Heart right ventricle (tissue), 16 donors: ENCODE measurements at regions not wholly inside any gene's neighbourhood (a gene's known extent, or its start where the extent isn't known, plus 50 kb on each side); places are given as distances from the start of the nearest gene placed in this dataset.

Experiments
- ATAC-seq, 8 donors: fragments of 200-7000 bp; cut with Tn5 transposase; one replicate each; pipeline ENCODE4 v1.9.1; 2020; ENCODE audit warnings: mild to moderate bottlenecking in 8 of 8, moderate library complexity in 8 of 8, moderate number of reproducible peaks in 1 of 8
- DNase-seq, 2 donors: peaks; one replicate each; pipeline ENCODE4 v3.0.0-alpha.2; 2020
- H3K27ac ChIP-seq, 10 donors: fragments of 200-600 bp; sonication (generic) in 2 of 10; one replicate each; pipeline versions ENCODE4 v1.5.0 to v1.8.0; 2020 to 2022; ENCODE audit warnings: mild to moderate bottlenecking in 3 of 10
- H3K27me3 ChIP-seq, 7 donors: fragments of 200-600 bp; one replicate each; pipeline ENCODE4 v1.8.0; 2021 to 2022; ENCODE audit warnings: mild to moderate bottlenecking in 2 of 7
- H3K36me3 ChIP-seq, 9 donors: fragments of 200-600 bp; sonication (generic) in 1 of 9; one replicate each; pipeline versions ENCODE4 v1.5.0 to v1.8.0; 2020 to 2022; ENCODE audit warnings: mild to moderate bottlenecking in 2 of 9
- H3K4me1 ChIP-seq, 9 donors: fragments of 200-600 bp; sonication (generic) in 1 of 9; one replicate each; pipeline versions ENCODE4 v1.5.0 to v1.8.0; 2020 to 2022; ENCODE audit warnings: mild to moderate bottlenecking in 4 of 9
- H3K4me3 ChIP-seq, 10 donors: fragments of 200-600 bp; sonication (generic) in 2 of 10; one replicate each; pipeline versions ENCODE4 v1.5.0 to v1.8.0; 2020 to 2022; ENCODE audit warnings: mild to moderate bottlenecking in 7 of 10, moderate library complexity in 2 of 10
- H3K9me3 ChIP-seq, 11 donors: fragments of 200-600 bp in 10 of 11; sonication (generic) in 2 of 11; one replicate each; pipeline versions ENCODE4 v1.5.0 to v1.8.0; 2013 to 2022; ENCODE audit warnings: mild to moderate bottlenecking in 2 of 11, control low read depth in 1 of 11, moderate library complexity in 1 of 11
- WGBS, 2 donors: extraction: QIAGEN DNeasy Blood & Tissue Kit; methylation state at CpG; one replicate each; pipeline ENCODE4 v1.1.7; 2013; ENCODE audit warnings: inconsistent platforms in 1 of 2; 5-methylcytosine and 5-hydroxymethylcytosine counted together
- intact Hi-C, 10 donors: fragments of 100-400 bp; cut with DNase I; formaldehyde crosslinking; loops; one replicate each; pipeline versions ENCODE4 v1.11.1 to v1.14.2; 2022
- TF ChIP-seq, protein P1 (sequence below), 9 donors: fragments of 200-600 bp; sonication (generic) in 2 of 9; IDR thresholded peaks; one replicate each; pipeline versions ENCODE4 v1.5.0 to v1.8.0; 2021 to 2022; ENCODE audit warnings: antibody characterized with exemption in 9 of 9, mild to moderate bottlenecking in 5 of 9, moderate library complexity in 1 of 9
- donor health status: Arrhythmogenic right ventricular cardiomyopathy.
- donor health status: ischemic (EF 13 %, LVEDD 7.1; RV severe dilation, severe dysfunction).
- donor health status: healthy with polysubstance abuse.
- donor health status: DM: no; HTN: yes; CAD: no.
- donor health status: DM: no; HTN: no; CAD: no.
- donor health status: ischemic (EF 25% LVEDD 6.9; RV normal size, moderate dysfunction).
- donor health status: ischemic (EF 25% LVEDD 5.7; RV mildly dilated, moderate dysfunction).
- donor health status: healthy.
- donor health status: DM: yes; HTN: yes; CAD: no.
- donor health status: Ischemic cardiomyopathy.
- donor health status: ischemic (EF 35%, LVEDD 5.7; RV mildly dilated, moderate dysfunction).
- donor health status: nonischemic (EF 11% LVEDD 7.7; RV severe dilation, severe dysfunction).
- donor health status: DM: yes; HTN: yes; CAD: no.
- donor health status: PGD.
- donor health status: ischemic (EF 29% LVEDD 5.4; RV normal size, mild dysfunction).
- donor health status: nonischemic (EF 23%, LVEDD 6.1; RV moderate dilation, normal function).

DNA sequence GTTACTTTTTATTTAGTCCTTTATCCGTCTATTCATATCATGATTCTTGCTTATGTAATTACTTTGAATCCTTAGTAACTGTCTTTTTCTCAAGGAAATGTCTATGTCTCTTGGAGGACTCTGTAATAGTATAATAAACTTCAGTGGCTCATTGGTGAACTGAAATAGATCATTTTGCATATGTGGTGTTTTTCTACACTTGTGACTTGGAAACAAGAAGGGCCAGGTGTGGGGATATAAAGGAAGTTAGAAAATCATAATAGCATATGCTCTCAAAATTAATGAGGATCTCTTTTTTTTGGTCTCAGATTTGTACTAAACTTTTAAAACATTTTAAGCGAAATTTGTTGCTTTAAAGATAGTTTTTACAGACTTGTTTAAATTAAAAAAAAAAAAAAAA lies 453.0 kb upstream of the CDH20 start:
- no peak for DNase-seq
- H3K36me3 ChIP-seq = no peaks in the 10 kb centered on the region
- 77% methylated on average over 2 of the region's 2 CpGs for WGBS, 2 donors
- TF ChIP-seq, protein P1, sequence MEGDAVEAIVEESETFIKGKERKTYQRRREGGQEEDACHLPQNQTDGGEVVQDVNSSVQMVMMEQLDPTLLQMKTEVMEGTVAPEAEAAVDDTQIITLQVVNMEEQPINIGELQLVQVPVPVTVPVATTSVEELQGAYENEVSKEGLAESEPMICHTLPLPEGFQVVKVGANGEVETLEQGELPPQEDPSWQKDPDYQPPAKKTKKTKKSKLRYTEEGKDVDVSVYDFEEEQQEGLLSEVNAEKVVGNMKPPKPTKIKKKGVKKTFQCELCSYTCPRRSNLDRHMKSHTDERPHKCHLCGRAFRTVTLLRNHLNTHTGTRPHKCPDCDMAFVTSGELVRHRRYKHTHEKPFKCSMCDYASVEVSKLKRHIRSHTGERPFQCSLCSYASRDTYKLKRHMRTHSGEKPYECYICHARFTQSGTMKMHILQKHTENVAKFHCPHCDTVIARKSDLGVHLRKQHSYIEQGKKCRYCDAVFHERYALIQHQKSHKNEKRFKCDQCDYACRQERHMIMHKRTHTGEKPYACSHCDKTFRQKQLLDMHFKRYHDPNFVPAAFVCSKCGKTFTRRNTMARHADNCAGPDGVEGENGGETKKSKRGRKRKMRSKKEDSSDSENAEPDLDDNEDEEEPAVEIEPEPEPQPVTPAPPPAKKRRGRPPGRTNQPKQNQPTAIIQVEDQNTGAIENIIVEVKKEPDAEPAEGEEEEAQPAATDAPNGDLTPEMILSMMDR (IDR thresholded peaks at IDR 0.05) = no peak
- ATAC-seq = no peak
- H3K9me3 ChIP-seq = no peaks in the 10 kb centered on the region
- H3K4me3 ChIP-seq = no peak overlapping the region
- no peaks in the 10 kb centered on the region for H3K27me3 ChIP-seq
- H3K27ac ChIP-seq = no peak overlapping the region
- intact Hi-C loops = no loop called here
- H3K4me1 ChIP-seq = no peaks in the 10 kb centered on the region

DNA sequence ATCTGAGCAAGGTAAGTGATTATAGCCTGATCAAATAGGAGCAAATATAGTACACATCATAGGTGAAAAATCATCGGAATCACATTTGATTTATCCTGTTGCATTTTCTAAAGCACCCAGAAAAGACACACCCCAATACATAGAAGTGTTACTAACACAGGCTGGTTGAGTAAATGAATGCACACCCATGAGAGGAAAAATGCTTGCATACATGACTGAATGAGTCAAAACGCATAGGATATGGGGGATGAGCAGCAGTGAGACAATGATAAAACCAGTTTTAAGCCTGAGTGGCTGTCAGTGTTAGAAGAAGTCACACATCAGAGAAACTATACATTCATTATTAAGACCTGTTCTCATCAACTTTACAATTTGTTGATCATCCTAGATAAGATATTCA lies 449.6 kb upstream of the CDH20 start:
- DNase-seq (no peak), ATAC-seq (no peak)
- Histone ChIP-seq H3K36me3 (no peaks in the 10 kb centered on the region), H3K9me3 (peaks cover 0 to 2% (median 0%) of the 10 kb centered on the region in 11 donors), H3K27ac (no peak overlapping the region), H3K27me3 (no peaks in the 10 kb centered on the region), H3K4me3 (no peak overlapping the region), H3K4me1 (no peaks in the 10 kb centered on the region)
- intact Hi-C loops = no loop called here
- TF ChIP-seq, protein P1 (IDR thresholded peaks at IDR 0.05) = no peak
- 90 to 93% methylated on average over 2 of the region's 2 CpGs for WGBS, 2 donors

DNA sequence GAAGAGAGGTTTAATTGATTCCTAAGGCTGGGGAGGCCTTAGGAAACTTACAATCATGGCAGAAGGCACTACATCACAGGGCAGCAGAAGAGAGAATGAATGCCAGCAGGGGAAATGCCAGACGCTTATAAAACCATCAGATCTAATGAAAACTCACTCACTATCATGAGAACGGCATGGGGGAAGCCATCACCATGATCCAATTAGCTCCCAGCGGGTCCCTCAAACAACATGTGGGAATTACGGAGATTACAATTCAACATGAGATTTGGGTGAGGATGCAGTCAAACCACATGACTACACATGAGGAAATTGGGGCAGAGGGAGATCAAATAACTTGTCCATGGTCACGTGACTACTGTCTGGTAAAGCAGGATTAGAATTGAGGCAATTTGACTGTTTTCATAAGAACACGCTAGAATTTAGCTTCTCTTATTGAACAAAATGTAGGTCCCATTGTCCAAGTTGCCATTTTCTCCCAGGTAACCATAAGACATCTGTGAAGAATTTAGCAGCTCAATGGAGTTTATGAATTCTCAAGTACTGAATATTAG lies 445.1 kb upstream of the CDH20 start:
- H3K4me1 ChIP-seq = peaks cover 0 to 3% (median 0%) of the 10 kb centered on the region in 9 donors
- WGBS, 2 donors = 70 to 74% methylated on average over 6 of the region's 6 CpGs
- TF ChIP-seq, protein P1 (IDR thresholded peaks at IDR 0.05) = no peak
- no peaks in the 10 kb centered on the region for H3K36me3 ChIP-seq
- no peaks in the 10 kb centered on the region for H3K27me3 ChIP-seq
- H3K9me3 ChIP-seq = peaks cover 0 to 2% (median 0%) of the 10 kb centered on the region in 11 donors
- intact Hi-C loops = no loop called here
- DNase-seq (no peak), ATAC-seq (no peak)
- no peak overlapping the region for H3K27ac ChIP-seq
- no peak overlapping the region for H3K4me3 ChIP-seq

DNA sequence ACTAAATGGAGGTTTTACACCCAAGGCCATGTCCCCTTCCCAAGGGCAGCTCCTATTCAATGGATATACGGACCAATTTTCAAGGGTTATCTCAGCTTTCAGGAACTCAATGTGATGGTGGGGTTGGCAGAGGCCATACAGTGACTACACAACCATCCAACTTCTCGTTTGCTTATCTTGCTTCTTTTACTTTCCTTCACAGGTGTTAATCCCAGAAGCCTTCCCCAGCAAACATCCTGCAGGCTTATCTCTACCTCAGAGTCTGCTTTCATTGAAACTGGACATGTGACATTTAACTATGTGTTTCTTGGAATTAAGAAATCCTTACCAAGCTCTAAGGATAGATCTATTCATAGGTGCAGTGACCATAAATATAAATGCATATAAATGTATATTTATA lies 443.8 kb upstream of the CDH20 start:
- H3K27ac ChIP-seq = no peak overlapping the region

More for the DNA sequence above, 443.8 kb upstream of the CDH20 start:
- H3K9me3 ChIP-seq = peaks cover 0 to 2% (median 0%) of the 10 kb centered on the region in 11 donors
- peaks cover 0 to 13% (median 0%) of the 10 kb centered on the region in 9 donors for H3K4me1 ChIP-seq
- TF ChIP-seq, protein P1 (IDR thresholded peaks at IDR 0.05) = no peak
- ATAC-seq (no peak), DNase-seq (no peak)
- H3K36me3 ChIP-seq = no peaks in the 10 kb centered on the region
- H3K4me3 ChIP-seq = no peak overlapping the region
- intact Hi-C loops = no loop called here
- no peaks in the 10 kb centered on the region for H3K27me3 ChIP-seq
- 25 to 51% methylated on average over 2 of the region's 2 CpGs for WGBS, 2 donors
